GM19467 (cell line): ENCODE measurements at regions not wholly inside any gene's neighbourhood (a gene's known extent, or its start where the extent isn't known, plus 50 kb on each side); places are given as distances from the start of the nearest gene placed in this dataset.
A peak's percentile ranks its signal among the peaks of the same experiment; 100 is the strongest.
"Not testable (repeated sequence)": the region's sequence is repeated elsewhere in the genome, so short reads cannot be mapped to it uniquely, and the experiment has no call there.

Source experiments
- ATAC-seq: cut with Tn5 transposase; IDR thresholded peaks from one replicate; pipeline ENCODE4 v1.9.1; 2021; ENCODE audit warnings: mild to moderate bottlenecking, moderate library complexity; ENCODE audit not compliant: unreplicated experiment

GRCh38 chr10:23927576-23928325 is 281.2 kb upstream of the KIAA1217 start:
- ATAC-seq, result no peak

- ATAC-seq, result not testable (repeated sequence)
Observed at GRCh38 chr10:23934023-23934422, 274.9 kb upstream of the KIAA1217 start.

GRCh38 chr10:23945845-23946244 is 263.1 kb upstream of the KIAA1217 start:
- no peak for ATAC-seq

- no peak for ATAC-seq
Observed at GRCh38 chr10:23951841-23952240, 257.1 kb upstream of the KIAA1217 start.

GRCh38 chr10:23955456-23956225 is 253.3 kb upstream of the KIAA1217 start:
- ATAC-seq, result no peak

GRCh38 chr10:23965123-23965522 is 243.8 kb upstream of the KIAA1217 start:
- no peak for ATAC-seq

GRCh38 chr10:23965880-23966279 is 243.1 kb upstream of the KIAA1217 start:
- no peak for ATAC-seq

GRCh38 chr10:23966504-23967051 is 242.4 kb upstream of the KIAA1217 start:
- ATAC-seq, result no peak

GRCh38 chr10:23968301-23968700 is 240.6 kb upstream of the KIAA1217 start:
- ATAC-seq, result no peak

GRCh38 chr10:23974746-23975272 is 234.1 kb upstream of the KIAA1217 start:
- ATAC-seq, result no peak

- ATAC-seq, result no peak
Observed at GRCh38 chr10:23975431-23975830, 233.5 kb upstream of the KIAA1217 start.

- ATAC-seq, result no peak
Observed at GRCh38 chr10:23976275-23976674, 232.7 kb upstream of the KIAA1217 start.

- ATAC-seq, result no peak
Observed at GRCh38 chr10:23978317-23978716, 230.6 kb upstream of the KIAA1217 start.

- ATAC-seq, result no peak
Observed at GRCh38 chr10:23980094-23980493, 228.8 kb upstream of the KIAA1217 start.

- no peak for ATAC-seq
Observed at GRCh38 chr10:23981520-23982309, 227.2 kb upstream of the KIAA1217 start.

GRCh38 chr10:23984405-23984804 is 224.5 kb upstream of the KIAA1217 start:
- ATAC-seq, result not testable (repeated sequence)

- ATAC-seq, result no peak
Observed at GRCh38 chr10:23988006-23988405, 220.9 kb upstream of the KIAA1217 start.

- ATAC-seq, result peak; percentile 79
Observed at GRCh38 chr10:23994459-23995046, 214.4 kb upstream of the KIAA1217 start.

- no peak for ATAC-seq
Observed at GRCh38 chr10:23999445-23999844, 209.5 kb upstream of the KIAA1217 start.

GRCh38 chr10:24000271-24000813 is 208.6 kb upstream of the KIAA1217 start:
- no peak for ATAC-seq
